GM12878 (cell line): ENCODE measurements at regions not wholly inside any gene's neighbourhood (a gene's known extent, or its start where the extent isn't known, plus 50 kb on each side); places are given as distances from the start of the nearest gene placed in this dataset.

Experiments used
- ASH2L ChIP-seq: fragments of 300-600, 200-600 bp; sonication (generic); IDR thresholded peaks from 2 replicates; pipeline ENCODE4 v1.6.1; 2017; ENCODE audit warnings: low read depth, mild to moderate bottlenecking, borderline replicate concordance
- CBFB ChIP-seq: IDR thresholded peaks from 2 replicates; pipeline ENCODE4 v1.6.1; 2016; ENCODE audit warnings: antibody characterized with exemption, low read depth
- CEBPZ ChIP-seq: fragments of 150-350 bp; IDR thresholded peaks from 2 replicates; pipeline ENCODE4 v1.6.1; 2016; ENCODE audit warnings: low read depth, low read length
- PBX3 ChIP-seq: IDR thresholded peaks from 2 replicates; pipeline ENCODE4 v1.6.1; 2011; ENCODE audit warnings: mild to moderate bottlenecking, low read depth, low read length, moderate library complexity; ENCODE audit not compliant: insufficient replicate concordance
- PRDM15 ChIP-seq: fragments of 450-650 bp; formaldehyde crosslinking; IDR thresholded peaks from 2 replicates; pipeline ENCODE4 v1.4.0; 2020; ENCODE audit warnings: mild to moderate bottlenecking, moderate library complexity
- RFX5 ChIP-seq: IDR thresholded peaks from 2 replicates; pipeline ENCODE4 v1.6.1; 2011; ENCODE audit warnings: low read depth, low read length, improper control_type of control experiment
- SIN3A ChIP-seq: IDR thresholded peaks from 2 replicates; pipeline ENCODE4 v1.6.1; 2012; ENCODE audit warnings: low read depth, low read length, improper control_type of control experiment
- SMAD5 ChIP-seq: IDR thresholded peaks from 2 replicates; pipeline ENCODE4 v1.6.1; 2016; ENCODE audit warnings: antibody characterized with exemption, low read depth
- SREBF1 ChIP-seq: IDR thresholded peaks from 2 replicates; pipeline ENCODE4 v1.6.1; 2012; ENCODE audit warnings: mild to moderate bottlenecking, low read length
- TAF1 ChIP-seq: IDR thresholded peaks from 2 replicates; pipeline ENCODE4 v1.6.1; 2011; ENCODE audit warnings: mild to moderate bottlenecking, low read depth, low read length, borderline replicate concordance
- TCF12 ChIP-seq: IDR thresholded peaks from 2 replicates; pipeline ENCODE4 v1.6.1; 2011; ENCODE audit warnings: low read depth, mild to moderate bottlenecking, low read length
- ZNF217 ChIP-seq: fragments of 450-650 bp; IDR thresholded peaks from 2 replicates; pipeline ENCODE4 v1.6.1; 2017; ENCODE audit warnings: antibody characterized with exemption, mild to moderate bottlenecking
- ZNF24 ChIP-seq: fragments of 450-650 bp; IDR thresholded peaks from 2 replicates; pipeline ENCODE4 v1.6.1; 2017; ENCODE audit warnings: antibody characterized with exemption, mild to moderate bottlenecking

- TF ChIP-seq CEBPZ (no peak), PBX3 (no peak), ASH2L (no peak), SREBF1 (no peak), SIN3A (no peak), RFX5 (no peak), TCF12 (no peak), SMAD5 (no peak), PRDM15 (CRISPR knock-in tag) (no peak), TAF1 (no peak), CBFB (no peak), ZNF24 (no peak), ZNF217 (no peak)
These were observed 67.5 kb upstream of the NPY2R start (continued) for GRCh38 chr4:155140889-155141288.
